ENCODE measurements at regions not wholly inside any gene's neighbourhood (a gene's known extent, or its start where the extent isn't known, plus 50 kb on each side); places are given as distances from the start of the nearest gene placed in this dataset.
"Not testable (repeated sequence)": the region's sequence is repeated elsewhere in the genome, so short reads cannot be mapped to it uniquely, and the experiment has no call there.

DNA sequence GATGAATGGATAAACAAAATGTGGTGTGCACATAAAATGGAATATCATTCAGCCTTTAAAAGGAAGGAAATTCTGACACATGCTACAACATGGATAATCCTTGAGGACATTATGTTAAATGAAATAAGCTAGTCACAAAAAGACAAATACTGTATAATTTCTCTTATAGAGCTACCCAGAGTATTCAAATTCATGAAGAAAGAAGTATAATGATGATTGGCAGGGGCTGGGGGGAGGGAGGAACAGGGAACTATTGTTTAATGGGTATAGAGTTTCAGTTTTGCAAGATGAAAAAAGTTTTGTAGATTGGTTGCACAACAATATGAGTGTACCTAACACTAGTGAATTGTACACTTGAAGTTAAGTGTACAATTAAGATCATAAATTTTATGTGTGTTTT lies 153.9 kb upstream of the STK26 start:
- H3K9me3 ChIP-seq, result no peaks in the 10 kb centered on the region
- no peaks in the 10 kb centered on the region for H3K36me3 ChIP-seq
- TF ChIP-seq, protein P1, sequence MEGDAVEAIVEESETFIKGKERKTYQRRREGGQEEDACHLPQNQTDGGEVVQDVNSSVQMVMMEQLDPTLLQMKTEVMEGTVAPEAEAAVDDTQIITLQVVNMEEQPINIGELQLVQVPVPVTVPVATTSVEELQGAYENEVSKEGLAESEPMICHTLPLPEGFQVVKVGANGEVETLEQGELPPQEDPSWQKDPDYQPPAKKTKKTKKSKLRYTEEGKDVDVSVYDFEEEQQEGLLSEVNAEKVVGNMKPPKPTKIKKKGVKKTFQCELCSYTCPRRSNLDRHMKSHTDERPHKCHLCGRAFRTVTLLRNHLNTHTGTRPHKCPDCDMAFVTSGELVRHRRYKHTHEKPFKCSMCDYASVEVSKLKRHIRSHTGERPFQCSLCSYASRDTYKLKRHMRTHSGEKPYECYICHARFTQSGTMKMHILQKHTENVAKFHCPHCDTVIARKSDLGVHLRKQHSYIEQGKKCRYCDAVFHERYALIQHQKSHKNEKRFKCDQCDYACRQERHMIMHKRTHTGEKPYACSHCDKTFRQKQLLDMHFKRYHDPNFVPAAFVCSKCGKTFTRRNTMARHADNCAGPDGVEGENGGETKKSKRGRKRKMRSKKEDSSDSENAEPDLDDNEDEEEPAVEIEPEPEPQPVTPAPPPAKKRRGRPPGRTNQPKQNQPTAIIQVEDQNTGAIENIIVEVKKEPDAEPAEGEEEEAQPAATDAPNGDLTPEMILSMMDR (IDR thresholded peaks at IDR 0.05; ENCODE audit: low read depth, low read length), result no peak
- H3K27me3 ChIP-seq, result no peaks in the 10 kb centered on the region
- no peak for DNase-seq
- H3K4me1 ChIP-seq, result no peaks in the 10 kb centered on the region
- no peak overlapping the region for H3K4me3 ChIP-seq (ENCODE audit: low read depth, low read length)

DNA sequence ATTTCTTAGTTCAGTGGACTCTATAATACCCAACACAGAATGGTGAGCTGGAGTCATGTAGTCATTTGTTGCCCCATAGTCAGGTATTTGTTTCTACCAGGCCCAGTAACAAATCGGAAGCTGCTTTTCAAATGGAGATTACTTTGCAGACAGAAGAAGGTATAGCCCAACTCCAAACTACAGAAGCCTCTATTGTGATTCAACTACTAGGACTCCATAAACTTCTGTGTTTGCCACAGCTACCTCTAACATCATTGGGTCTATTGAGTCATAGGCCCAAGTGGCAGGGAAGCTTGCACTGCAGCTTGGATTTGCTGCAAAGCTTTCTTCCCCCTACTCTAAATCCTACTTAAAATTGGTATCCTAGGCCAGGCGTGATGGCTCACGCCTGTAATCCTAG lies 148.8 kb upstream of the STK26 start:
- TF ChIP-seq, protein P1 (IDR thresholded peaks at IDR 0.05; ENCODE audit: low read depth, low read length), result no peak
- Histone ChIP-seq H3K36me3 (no peaks in the 10 kb centered on the region), H3K27me3 (no peaks in the 10 kb centered on the region), H3K4me1 (no peaks in the 10 kb centered on the region), H3K4me3 (ENCODE audit: low read depth, low read length) (no peak overlapping the region), H3K9me3 (no peaks in the 10 kb centered on the region)
- DNase-seq, result no peak

DNA sequence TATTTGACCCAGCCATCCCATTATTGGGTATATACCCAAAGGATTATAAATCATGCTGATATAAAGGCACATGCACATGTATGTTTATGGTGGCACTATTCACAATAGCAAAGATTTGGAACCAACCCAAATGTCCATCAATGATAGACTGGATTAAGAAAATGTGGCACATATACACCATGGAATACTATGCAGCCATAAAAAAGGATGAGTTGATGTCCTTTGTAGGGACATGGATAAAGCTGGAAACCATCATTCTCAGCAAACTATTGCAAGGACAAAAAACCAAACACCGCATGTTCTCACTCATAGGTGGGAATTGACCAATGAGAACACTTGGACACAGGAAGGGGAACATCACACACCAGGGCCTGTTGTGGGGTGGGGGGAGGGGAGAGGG lies 147.3 kb upstream of the STK26 start:
- DNase-seq; H3K9me3 ChIP-seq; H3K36me3 ChIP-seq; H3K27me3 ChIP-seq; H3K4me1 ChIP-seq; H3K4me3 ChIP-seq (ENCODE audit: low read depth, low read length): not testable (repeated sequence)

DNA sequence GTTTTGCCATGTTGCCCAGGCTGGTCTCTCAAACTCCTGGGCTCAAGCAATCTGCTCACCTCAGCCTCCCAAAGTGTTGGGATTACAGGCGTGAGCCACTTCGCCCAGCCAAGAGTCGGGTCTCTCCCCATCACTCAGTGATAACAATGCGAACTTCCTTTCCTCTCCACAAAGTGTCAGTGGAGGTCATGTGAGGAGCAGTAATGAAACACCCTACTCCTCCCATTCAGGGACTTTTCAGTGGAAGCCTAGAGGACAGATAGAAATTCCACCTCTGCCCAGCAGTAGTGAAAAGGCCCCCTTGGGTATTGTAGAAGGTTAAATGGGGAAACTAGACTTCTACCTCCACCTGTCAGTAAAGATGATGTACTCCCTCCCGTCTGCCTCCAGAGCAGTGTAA lies 141.9 kb upstream of the STK26 start:
- TF ChIP-seq, protein P1 (IDR thresholded peaks at IDR 0.05; ENCODE audit: low read depth, low read length), result no peak
- H3K36me3 ChIP-seq, result no peaks in the 10 kb centered on the region
- DNase-seq, result no peak
- no peaks in the 10 kb centered on the region for H3K9me3 ChIP-seq
- no peak overlapping the region for H3K4me3 ChIP-seq (ENCODE audit: low read depth, low read length)
- no peaks in the 10 kb centered on the region for H3K4me1 ChIP-seq
- no peaks in the 10 kb centered on the region for H3K27me3 ChIP-seq

DNA sequence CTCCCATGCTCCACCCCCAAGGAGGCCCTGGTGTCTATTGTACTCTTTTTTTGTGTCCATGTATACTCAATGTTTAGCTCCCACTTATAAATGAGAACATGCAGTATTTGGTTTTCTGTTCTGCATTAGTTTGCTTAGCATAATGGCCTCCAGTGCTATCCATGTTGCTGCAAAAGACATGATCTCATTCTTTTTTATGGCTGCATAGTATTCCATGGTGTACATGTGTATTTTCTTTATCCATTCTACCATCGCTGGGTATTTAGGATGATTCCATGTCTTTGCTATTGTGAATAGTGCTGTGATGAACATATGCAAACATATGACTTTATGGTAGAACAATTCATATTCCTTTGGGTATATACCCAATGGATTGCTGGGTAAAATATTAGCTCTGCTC lies 138.1 kb upstream of the STK26 start:
- not testable (repeated sequence) for H3K27me3 ChIP-seq; H3K4me3 ChIP-seq (ENCODE audit: low read depth, low read length); H3K9me3 ChIP-seq; DNase-seq; H3K36me3 ChIP-seq; H3K4me1 ChIP-seq

DNA sequence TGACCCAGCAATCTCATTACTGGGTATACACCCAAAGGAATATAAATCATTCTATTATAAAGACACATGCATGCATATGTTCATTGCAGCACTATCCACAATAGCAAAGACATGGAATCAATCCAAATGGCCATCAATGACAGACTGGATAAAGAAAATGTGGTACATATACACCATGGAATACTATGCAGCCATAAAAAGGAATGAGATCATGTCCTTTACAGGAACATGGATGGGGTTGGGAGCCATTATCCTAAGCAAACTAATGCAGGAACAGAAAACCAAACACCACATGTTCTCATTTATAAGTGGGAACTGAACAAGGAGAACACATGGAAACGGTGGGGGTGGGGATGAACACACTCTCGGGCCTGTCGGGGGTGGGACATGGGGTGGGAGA lies 129.2 kb upstream of the STK26 start:
- not testable (repeated sequence) for DNase-seq; H3K4me3 ChIP-seq (ENCODE audit: low read depth, low read length); H3K4me1 ChIP-seq; H3K9me3 ChIP-seq; H3K27me3 ChIP-seq; H3K36me3 ChIP-seq

DNA sequence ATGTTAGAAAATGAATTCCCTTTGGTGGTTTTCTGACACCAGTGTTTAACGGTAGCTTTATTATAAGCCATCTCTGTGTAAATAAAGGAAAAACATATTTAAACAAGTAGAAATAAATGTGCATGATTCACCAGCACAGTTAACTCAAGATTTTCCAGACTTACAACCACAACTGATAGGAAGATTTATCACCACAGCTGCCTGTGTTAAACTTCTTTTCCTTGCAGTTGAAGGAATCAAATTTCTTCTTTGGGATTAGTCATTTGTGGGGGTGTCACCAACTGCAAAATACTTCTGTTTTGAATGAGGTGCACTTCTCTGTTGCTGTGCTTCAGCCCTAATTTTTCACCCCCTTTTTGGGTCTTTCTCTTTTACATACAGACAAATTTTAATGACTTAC lies 128.1 kb upstream of the STK26 start:
- no peaks in the 10 kb centered on the region for H3K27me3 ChIP-seq
- H3K36me3 ChIP-seq, result no peaks in the 10 kb centered on the region
- no peaks in the 10 kb centered on the region for H3K9me3 ChIP-seq
- no peak overlapping the region for H3K4me3 ChIP-seq (ENCODE audit: low read depth, low read length)
- no peaks in the 10 kb centered on the region for H3K4me1 ChIP-seq
- TF ChIP-seq, protein P1 (IDR thresholded peaks at IDR 0.05; ENCODE audit: low read depth, low read length), result no peak
- no peak for DNase-seq

DNA sequence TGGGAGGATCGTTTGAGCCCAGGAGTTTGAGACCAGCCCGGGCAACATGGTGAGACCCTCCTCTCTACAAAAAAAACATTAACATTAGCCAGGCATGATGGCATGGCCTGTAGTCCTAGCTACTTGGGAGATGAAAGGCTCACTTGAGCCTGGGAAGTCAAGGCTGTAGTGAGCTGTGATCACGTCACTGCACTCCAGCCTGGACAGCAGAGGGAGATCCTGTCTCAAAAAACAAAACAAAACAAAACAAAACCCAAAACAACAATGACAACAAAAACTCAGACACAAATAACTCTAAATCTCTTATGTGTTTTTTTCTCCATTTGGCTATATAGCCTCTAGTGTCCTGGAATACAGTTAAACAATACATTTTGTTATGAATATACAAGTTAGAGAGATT lies 127.3 kb upstream of the STK26 start:
- Histone ChIP-seq H3K9me3 (no peaks in the 10 kb centered on the region), H3K4me3 (ENCODE audit: low read depth, low read length) (no peak overlapping the region), H3K27me3 (no peaks in the 10 kb centered on the region), H3K4me1 (no peaks in the 10 kb centered on the region), H3K36me3 (no peaks in the 10 kb centered on the region)
- TF ChIP-seq, protein P1 (IDR thresholded peaks at IDR 0.05; ENCODE audit: low read depth, low read length), result no peak
- no peak for DNase-seq
